C4-2B (cell line): ENCODE measurements at regions not wholly inside any gene's neighbourhood (a gene's known extent, or its start where the extent isn't known, plus 50 kb on each side); places are given as distances from the start of the nearest gene placed in this dataset.

Source experiments
- H3K27ac ChIP-seq: fragments of 450-650 bp; 2 replicates; pipeline ENCODE4 v1.5.1; 2017
- ZFX ChIP-seq: fragments of 450-650 bp; IDR thresholded peaks from 2 replicates; pipeline ENCODE4 v1.6.1; 2017
- TF ChIP-seq, protein P1 (sequence below): fragments of 450-650 bp; conservative IDR thresholded peaks from 2 replicates; pipeline ENCODE4 v1.5.1; 2017; ENCODE audit warnings: mild to moderate bottlenecking

DNA sequence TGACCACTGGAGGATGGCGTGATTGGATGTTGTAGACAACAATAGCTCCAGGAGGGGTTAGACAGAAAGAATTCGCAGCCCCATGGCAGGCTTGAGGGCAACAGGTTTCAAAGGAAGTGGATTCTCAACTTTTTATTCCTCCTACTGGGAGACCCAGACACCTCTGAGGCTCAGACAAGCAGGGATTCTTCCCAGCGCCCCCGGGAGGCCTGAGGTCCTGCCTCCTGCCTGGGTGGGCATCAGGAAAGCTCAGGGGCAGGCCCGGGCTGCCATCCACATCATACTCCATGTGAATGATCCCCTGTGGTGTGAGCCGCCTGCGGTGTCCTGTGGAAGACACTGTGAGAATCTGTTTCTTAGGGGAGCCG lies 203.5 kb downstream of the CYP26B1 start:
- TF ChIP-seq, protein P1, sequence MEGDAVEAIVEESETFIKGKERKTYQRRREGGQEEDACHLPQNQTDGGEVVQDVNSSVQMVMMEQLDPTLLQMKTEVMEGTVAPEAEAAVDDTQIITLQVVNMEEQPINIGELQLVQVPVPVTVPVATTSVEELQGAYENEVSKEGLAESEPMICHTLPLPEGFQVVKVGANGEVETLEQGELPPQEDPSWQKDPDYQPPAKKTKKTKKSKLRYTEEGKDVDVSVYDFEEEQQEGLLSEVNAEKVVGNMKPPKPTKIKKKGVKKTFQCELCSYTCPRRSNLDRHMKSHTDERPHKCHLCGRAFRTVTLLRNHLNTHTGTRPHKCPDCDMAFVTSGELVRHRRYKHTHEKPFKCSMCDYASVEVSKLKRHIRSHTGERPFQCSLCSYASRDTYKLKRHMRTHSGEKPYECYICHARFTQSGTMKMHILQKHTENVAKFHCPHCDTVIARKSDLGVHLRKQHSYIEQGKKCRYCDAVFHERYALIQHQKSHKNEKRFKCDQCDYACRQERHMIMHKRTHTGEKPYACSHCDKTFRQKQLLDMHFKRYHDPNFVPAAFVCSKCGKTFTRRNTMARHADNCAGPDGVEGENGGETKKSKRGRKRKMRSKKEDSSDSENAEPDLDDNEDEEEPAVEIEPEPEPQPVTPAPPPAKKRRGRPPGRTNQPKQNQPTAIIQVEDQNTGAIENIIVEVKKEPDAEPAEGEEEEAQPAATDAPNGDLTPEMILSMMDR = no peak
- TF ChIP-seq ZFX = no peak
- H3K27ac ChIP-seq = no peak overlapping the region

DNA sequence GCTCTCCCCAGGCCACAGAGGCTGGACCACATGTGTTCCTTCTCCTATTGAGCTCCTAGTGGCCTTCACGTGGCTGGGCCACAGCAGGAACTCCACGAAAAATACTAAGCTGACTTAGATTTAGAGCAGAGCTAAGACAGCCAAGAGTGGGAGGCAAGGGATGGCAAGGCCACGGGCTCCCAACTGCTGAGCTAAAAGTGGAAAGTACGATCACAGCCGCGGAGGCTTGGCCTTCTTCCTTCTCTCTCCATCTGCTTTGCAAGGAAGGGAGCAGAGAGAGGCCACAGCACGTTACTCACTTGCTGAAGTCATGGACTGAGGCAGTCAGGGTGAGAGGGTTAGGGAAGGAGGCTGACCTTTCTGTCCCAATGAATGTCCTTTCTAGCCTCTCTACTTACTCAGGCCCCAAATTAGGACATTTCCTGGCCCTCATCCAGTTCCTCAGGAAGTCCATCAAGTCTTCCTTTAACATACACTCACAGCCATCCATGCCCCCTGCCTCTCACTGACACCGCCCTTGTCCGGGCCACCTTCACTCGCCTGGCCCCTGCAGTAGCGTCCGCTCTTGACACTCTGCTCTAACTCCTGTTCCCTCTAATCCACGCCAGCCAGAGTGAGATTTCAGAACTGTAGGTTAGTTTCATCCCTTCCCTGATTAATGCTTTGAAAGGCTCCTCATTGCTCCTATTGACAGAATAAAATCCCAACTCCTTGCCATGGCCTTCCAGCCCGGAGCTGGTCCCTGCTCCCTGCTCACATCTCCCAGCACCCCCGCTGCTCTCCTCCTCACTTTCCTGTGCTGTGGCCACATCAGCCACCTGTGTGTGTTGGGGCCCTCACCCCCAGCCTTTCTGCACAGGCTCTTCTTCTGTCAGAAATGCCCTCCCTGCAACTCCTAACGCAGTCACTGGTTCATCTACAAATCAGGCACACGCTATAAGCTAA lies 204.2 kb downstream of the CYP26B1 start:
- TF ChIP-seq, protein P1 = no peak
- no peak for TF ChIP-seq ZFX
- no peak overlapping the region for H3K27ac ChIP-seq

- TF ChIP-seq, protein P1 = no peak
- no peak for TF ChIP-seq ZFX
- H3K27ac ChIP-seq = no peak overlapping the region
These were observed 205.7 kb downstream of the CYP26B1 start for GRCh38 chr2:71941726-71942525.

- TF ChIP-seq, protein P1 = no peak
- no peak for TF ChIP-seq ZFX
- no peak overlapping the region for H3K27ac ChIP-seq
These were observed 207.0 kb downstream of the CYP26B1 start for GRCh38 chr2:71940695-71941094.

- H3K27ac ChIP-seq = no peak overlapping the region
These were observed 207.8 kb downstream of the CYP26B1 start for GRCh38 chr2:71939588-71940535.

More at GRCh38 chr2:71939588-71940535, 207.8 kb downstream of the CYP26B1 start:
- TF ChIP-seq ZFX = no peak
- TF ChIP-seq, protein P1 = no peak
